PC-3 (cell line): ENCODE measurements at regions not wholly inside any gene's neighbourhood (a gene's known extent, or its start where the extent isn't known, plus 50 kb on each side); places are given as distances from the start of the nearest gene placed in this dataset.

Source experiments
- ATAC-seq: fragments of 200-7000 bp; cut with Tn5 transposase; 2 replicates; pipeline ENCODE4 v1.9.1; 2020; ENCODE audit warnings: mild to moderate bottlenecking, moderate library complexity
- BruUV-seq: library from RNA; stranded (reverse); fragments of 400-500 nt; replicated peaks from 2 replicates; lab custom pipeline; 2021; lab: Mats Ljungman, UMichigan
- CTCF ChIA-PET: fragments of 300-600 bp; sonication (Branson Sonifier 250); formaldehyde crosslinking; loops from one replicate; lab custom pipeline; 2022; ENCODE audit warnings: antibody characterized with exemption; lab: Charles Lee
- POLR2A ChIA-PET: fragments of 300-600 bp; sonication (Branson Sonifier 250); formaldehyde crosslinking; loops from one replicate; lab custom pipeline; 2022; ENCODE audit warnings: antibody characterized with exemption; ENCODE audit not compliant: unreplicated experiment; lab: Charles Lee
- DNase-seq: peaks from one replicate; pipeline ENCODE4 v3.0.0-alpha.2; 2015
- H2AFZ ChIP-seq: fragments of 300-600 bp; sonication (generic); 2 replicates; pipeline ENCODE4 v1.6.0; 2016; ENCODE audit warnings: antibody characterized with exemption, low read length
- H3F3A ChIP-seq: fragments of 300-600 bp; sonication (generic); one replicate; pipeline ENCODE4 v1.6.0; 2017; ENCODE audit warnings: antibody characterized with exemption, low read length, control low read depth, mild to moderate bottlenecking; ENCODE audit not compliant: unreplicated experiment
- H3K27ac ChIP-seq: fragments of 300-600 bp; sonication (generic); 2 replicates; pipeline ENCODE4 v1.5.1; 2016; ENCODE audit warnings: mild to moderate bottlenecking, low read length
- H3K27me3 ChIP-seq: fragments of 300-600 bp; sonication (generic); 2 replicates; pipeline ENCODE4 v1.6.1; 2016; ENCODE audit warnings: low read length, mixed read lengths
- H3K36me3 ChIP-seq: fragments of 300-600 bp; sonication (generic); 2 replicates; pipeline ENCODE4 v1.6.1; 2016; ENCODE audit warnings: low read depth, mixed run types, low read length, mixed read lengths
- H3K4me1 ChIP-seq: fragments of 300-600 bp; sonication (generic); 2 replicates; pipeline ENCODE4 v1.5.1; 2016; ENCODE audit warnings: low read length; ENCODE audit not compliant: insufficient read depth
- H3K4me2 ChIP-seq: fragments of 300-600 bp; sonication (generic); 2 replicates; pipeline ENCODE4 v1.6.0; 2016; ENCODE audit warnings: low read length
- H3K4me3 ChIP-seq: fragments of 300-600 bp; sonication (generic); 2 replicates; pipeline ENCODE4 v1.5.1; 2016; ENCODE audit warnings: mild to moderate bottlenecking, low read length, mixed read lengths
- H3K79me2 ChIP-seq: fragments of 300-600 bp; sonication (generic); 2 replicates; pipeline ENCODE4 v1.6.1; 2017; ENCODE audit warnings: low read length, mixed read lengths
- H3K9ac ChIP-seq: fragments of 300-600 bp; sonication (generic); 2 replicates; pipeline ENCODE4 v1.6.0; 2016; ENCODE audit warnings: mild to moderate bottlenecking, low read length
- H3K9me2 ChIP-seq: fragments of 300-600 bp; sonication (generic); replicated peaks from 2 replicates; pipeline ENCODE4 v1.6.1; 2016; ENCODE audit warnings: mixed run types, low read length, mixed read lengths
- H3K9me3 ChIP-seq: fragments of 300-600 bp; sonication (generic); 2 replicates; pipeline ENCODE4 v1.6.1; 2016; ENCODE audit warnings: low read length, mixed read lengths
- H4K20me1 ChIP-seq: fragments of 300-600 bp; sonication (generic); 2 replicates; pipeline ENCODE4 v1.6.1; 2016; ENCODE audit warnings: low read length, mixed read lengths
- CTCF ChIP-seq: fragments of 300-600 bp; sonication (generic); conservative IDR thresholded peaks from 2 replicates; pipeline ENCODE4 v1.5.1; 2017; ENCODE audit warnings: antibody characterized with exemption, low read depth, mild to moderate bottlenecking, low read length
- EZH2 ChIP-seq: fragments of 300-600 bp; sonication (generic); IDR thresholded peaks from one replicate; pipeline ENCODE4 v1.6.1; 2017; ENCODE audit warnings: antibody characterized with exemption, mild to moderate bottlenecking, low read length; ENCODE audit not compliant: unreplicated experiment
- EZH2phosphoT487 ChIP-seq: fragments of 300-600 bp; sonication (generic); IDR thresholded peaks from 2 replicates; pipeline ENCODE4 v1.6.1; 2018; ENCODE audit warnings: mild to moderate bottlenecking, antibody characterized with exemption, low read length, borderline replicate concordance
- intact Hi-C: fragments of 100-400 bp; cut with micrococcal nuclease; formaldehyde crosslinking; loops from 2 replicates; pipeline ENCODE4 v1.9.0; 2023

- peaks cover 12% of the 10 kb centered on the region for H3K4me1 ChIP-seq
- H3K9ac ChIP-seq = no peak overlapping the region
- POLR2A ChIA-PET = no interaction called here
- no peaks in the 10 kb centered on the region for H3K79me2 ChIP-seq
- H3K4me3 ChIP-seq = no peak overlapping the region
- H3F3A ChIP-seq = no peaks in the 10 kb centered on the region
- H3K9me3 ChIP-seq = no peaks in the 10 kb centered on the region
- H3K9me2 ChIP-seq = no peaks in the 10 kb centered on the region
- TF ChIP-seq EZH2 = no peak
- TF ChIP-seq CTCF = no peak
- TF ChIP-seq EZH2phosphoT487 = no peak
- H4K20me1 ChIP-seq = no peaks in the 10 kb centered on the region
- H3K36me3 ChIP-seq = no peaks in the 10 kb centered on the region
- H3K27ac ChIP-seq = no peak overlapping the region
- no peaks in the 10 kb centered on the region for H3K27me3 ChIP-seq
- H3K4me2 ChIP-seq = no peak overlapping the region
- ATAC-seq (no peak), DNase-seq (no peak)
- no TSS peak for BruUV-seq
- CTCF ChIA-PET = no interaction called here
- H2AFZ ChIP-seq = no peak overlapping the region
- intact Hi-C loops = no loop called here
These were observed 455.4 kb downstream of the FOXO1 start for GRCh38 chr13:40210865-40211585.

- H3K4me1 ChIP-seq = peaks cover 7% of the 10 kb centered on the region
- no peaks in the 10 kb centered on the region for H3K9me3 ChIP-seq
- ATAC-seq = no peak
- DNase-seq = no peak
- H4K20me1 ChIP-seq = no peaks in the 10 kb centered on the region
- H3K27me3 ChIP-seq = no peaks in the 10 kb centered on the region
- no peak overlapping the region for H3K4me2 ChIP-seq
- H3K36me3 ChIP-seq = no peaks in the 10 kb centered on the region
- POLR2A ChIA-PET = no interaction called here
- H3K27ac ChIP-seq = no peak overlapping the region
- intact Hi-C loops = no loop called here
- no peak overlapping the region for H2AFZ ChIP-seq
- no peaks in the 10 kb centered on the region for H3K9me2 ChIP-seq
- no peaks in the 10 kb centered on the region for H3K79me2 ChIP-seq
- TF ChIP-seq CTCF = no peak
- no peak for TF ChIP-seq EZH2phosphoT487
- TF ChIP-seq EZH2 = no peak
- CTCF ChIA-PET = no interaction called here
- BruUV-seq = no TSS peak
- no peak overlapping the region for H3K4me3 ChIP-seq
- no peaks in the 10 kb centered on the region for H3F3A ChIP-seq
- H3K9ac ChIP-seq = no peak overlapping the region
These were observed 454.9 kb downstream of the FOXO1 start for GRCh38 chr13:40211586-40211968.

GRCh38 chr13:40213779-40214178 is 452.7 kb downstream of the FOXO1 start:
- no peak for ATAC-seq
- intact Hi-C loops = no loop called here
- Histone ChIP-seq H3K27me3 (no peaks in the 10 kb centered on the region), H3K9me2 (no peaks in the 10 kb centered on the region), H2AFZ (no peak overlapping the region), H3K4me3 (no peak overlapping the region), H3K4me2 (no peak overlapping the region), H3K36me3 (no peaks in the 10 kb centered on the region), H3K4me1 (no peaks in the 10 kb centered on the region), H3K9ac (no peak overlapping the region), H3K9me3 (no peaks in the 10 kb centered on the region), H4K20me1 (no peaks in the 10 kb centered on the region), H3K27ac (no peak overlapping the region), H3K79me2 (no peaks in the 10 kb centered on the region), H3F3A (no peaks in the 10 kb centered on the region)
- TF ChIP-seq CTCF = no peak
- TF ChIP-seq EZH2phosphoT487 = no peak
- no peak for TF ChIP-seq EZH2
- no peak for DNase-seq
- POLR2A ChIA-PET = no interaction called here
- BruUV-seq = no TSS peak
- CTCF ChIA-PET = no interaction called here
